Caco-2 (cell line): ENCODE measurements at regions not wholly inside any gene's neighbourhood (a gene's known extent, or its start where the extent isn't known, plus 50 kb on each side); places are given as distances from the start of the nearest gene placed in this dataset.
A peak's percentile ranks its signal among the peaks of the same experiment; 100 is the strongest.

Source experiments
- BruUV-seq: library from RNA; stranded (reverse); fragments of 400-500 nt; replicated peaks from 2 replicates; lab custom pipeline; 2021; lab: Mats Ljungman, UMichigan
- CTCF ChIA-PET: fragments of 300-600 bp; sonication (Branson Sonifier 250); formaldehyde crosslinking; loops from one replicate; lab custom pipeline; 2022; ENCODE audit warnings: antibody characterized with exemption; lab: Charles Lee
- POLR2A ChIA-PET: fragments of 300-600 bp; sonication (Branson Sonifier 250); formaldehyde crosslinking; loops from one replicate; lab custom pipeline; 2022; ENCODE audit warnings: antibody characterized with exemption; lab: Charles Lee
- DNase-seq, 2 experiments: peaks; one replicate each; pipeline versions ENCODE4 v3.0.0 to v3.0.0-alpha.2; 2020 to 2022
- H3K27me3 ChIP-seq: replicated peaks from 2 replicates; pipeline ENCODE4 v1.6.0; 2011; ENCODE audit warnings: low read length; ENCODE audit not compliant: control insufficient read depth, insufficient read depth
- H3K36me3 ChIP-seq: 2 replicates; pipeline ENCODE4 v1.5.1; 2011; ENCODE audit warnings: low read length; ENCODE audit not compliant: control insufficient read depth, insufficient read depth
- H3K4me1 ChIP-seq: fragments of 250-450 bp; sonication (Bioruptor Pico); 2 replicates; pipeline ENCODE4 v1.5.1; 2020; ENCODE audit warnings: mild to moderate bottlenecking
- H3K4me3 ChIP-seq: 2 replicates; pipeline ENCODE4 v1.5.1; 2011; ENCODE audit warnings: low read depth, mild to moderate bottlenecking, control low read depth, low read length
- H3K9me3 ChIP-seq: fragments of 250-450 bp; sonication (Bioruptor Pico); 2 replicates; pipeline ENCODE4 v1.5.1; 2020; ENCODE audit warnings: mild to moderate bottlenecking, moderate library complexity
- H3K27ac Mint-ChIP-seq: one replicate; pipeline ENCODE4 v1.8.0; 2022; ENCODE audit warnings: mixed read lengths; ENCODE audit not compliant: unreplicated experiment
- H3K27me3 Mint-ChIP-seq: one replicate; pipeline ENCODE4 v1.8.0; 2022; ENCODE audit warnings: mixed read lengths; ENCODE audit not compliant: insufficient read depth, unreplicated experiment
- H3K36me3 Mint-ChIP-seq: one replicate; pipeline ENCODE4 v1.8.0; 2022; ENCODE audit warnings: mild to moderate bottlenecking, mixed read lengths; ENCODE audit not compliant: insufficient read depth, unreplicated experiment
- H3K4me1 Mint-ChIP-seq: one replicate; pipeline ENCODE4 v1.8.0; 2022; ENCODE audit warnings: low read depth, mixed read lengths; ENCODE audit not compliant: unreplicated experiment
- H3K4me3 Mint-ChIP-seq: one replicate; pipeline ENCODE4 v1.8.0; 2022; ENCODE audit warnings: mild to moderate bottlenecking, moderate library complexity, mixed read lengths; ENCODE audit not compliant: unreplicated experiment
- H3K9me3 Mint-ChIP-seq: one replicate; pipeline ENCODE4 v1.8.0; 2022; ENCODE audit warnings: mixed read lengths; ENCODE audit not compliant: unreplicated experiment
- CTCF ChIP-seq, 2 experiments: fragments of 200-600 bp in 1 of 2; IDR thresholded peaks; 1 replicate in 1 of 2; 2 replicates in 1 of 2; pipeline versions ENCODE4 v1.5.1 to v1.8.0; 2011 to 2022; ENCODE audit warnings: antibody characterized with exemption in 1 of 2, control low read depth in 1 of 2, inconsistent platforms in 1 of 2, low read depth in 1 of 2, low read length in 1 of 2, mild to moderate bottlenecking in 1 of 2, moderate library complexity in 1 of 2; ENCODE audit not compliant: insufficient read depth in 1 of 2, severe bottlenecking in 1 of 2, unreplicated experiment in 1 of 2
- intact Hi-C: fragments of 100-400 bp; cut with micrococcal nuclease; formaldehyde crosslinking; loops from one replicate; pipeline ENCODE4 v1.10.0; 2022; ENCODE audit not compliant: unreplicated experiment

- intact Hi-C loops: no loop called here
- no peaks in the 10 kb centered on the region; the same call in 1 of the 2 replicates for H3K27me3 ChIP-seq
- no peak for TF ChIP-seq CTCF (IDR thresholded peaks at IDR 0.05; ENCODE audit: insufficient read depth in 1 of 2, low read depth in 1 of 2, low read length in 1 of 2, severe bottlenecking in 1 of 2, unreplicated experiment in 1 of 2)
- Mint-ChIP-seq H3K27ac (peak overlapping the region; percentile 27), H3K9me3 (peaks cover 9% of the 10 kb centered on the region), H3K36me3 (no peaks in the 10 kb centered on the region), H3K4me3 (no peak overlapping the region), H3K27me3 (no peaks in the 10 kb centered on the region), H3K4me1 (peaks cover 32% of the 10 kb centered on the region)
- no peak overlapping the region for H3K4me3 ChIP-seq
- no peak for DNase-seq
- BruUV-seq: no TSS peak
- no peaks in the 10 kb centered on the region for H3K36me3 ChIP-seq
- ChIA-PET POLR2A (interaction anchor here (0.7 kb wide), 1 partner anchor 11 kb away, joined by 3 read pairs; no protein-coding TSS in a partner anchor), CTCF (interaction anchor here (0.5 kb wide), 1 partner anchor 513 kb away, joined by 3 read pairs; no protein-coding TSS in a partner anchor)
- H3K9me3 ChIP-seq: no peaks in the 10 kb centered on the region
- peaks cover 26% of the 10 kb centered on the region for H3K4me1 ChIP-seq
Observed at GRCh38 chr12:115378291-115378690, 694.3 kb upstream of the TBX3 start.

- no peaks in the 10 kb centered on the region for H3K36me3 ChIP-seq
- no peak overlapping the region for H3K4me3 ChIP-seq
- H3K27me3 ChIP-seq: no peaks in the 10 kb centered on the region; the same call in 1 of the 2 replicates
- TF ChIP-seq CTCF (IDR thresholded peaks at IDR 0.05; ENCODE audit: insufficient read depth in 1 of 2, low read depth in 1 of 2, low read length in 1 of 2, severe bottlenecking in 1 of 2, unreplicated experiment in 1 of 2): no peak
- peaks cover 26% of the 10 kb centered on the region for H3K4me1 ChIP-seq
- Mint-ChIP-seq H3K27me3 (no peaks in the 10 kb centered on the region), H3K36me3 (no peaks in the 10 kb centered on the region), H3K27ac (peak overlapping the region; percentile 27), H3K9me3 (peaks cover 9% of the 10 kb centered on the region), H3K4me3 (no peak overlapping the region), H3K4me1 (peaks cover 32% of the 10 kb centered on the region)
- no TSS peak for BruUV-seq
- intact Hi-C loops: no loop called here
- no peaks in the 10 kb centered on the region for H3K9me3 ChIP-seq
- POLR2A ChIA-PET: interaction anchor here (0.7 kb wide), 1 partner anchor 11 kb away, joined by 3 read pairs; no protein-coding TSS in a partner anchor
- DNase-seq: peak in 1 of 2 experiments; percentile 49
- CTCF ChIA-PET: interaction anchor here (0.5 kb wide), 1 partner anchor 513 kb away, joined by 3 read pairs; no protein-coding TSS in a partner anchor
Observed at GRCh38 chr12:115377779-115378178, 693.8 kb upstream of the TBX3 start.

GRCh38 chr12:115377230-115377629 is 693.3 kb upstream of the TBX3 start:
- Mint-ChIP-seq H3K27ac (peak overlapping the region; percentile 54), H3K9me3 (peaks cover 9% of the 10 kb centered on the region)
- POLR2A ChIA-PET: no interaction called here

More at GRCh38 chr12:115377230-115377629, 693.3 kb upstream of the TBX3 start:
- peak in 1 of 2 experiments; percentile 16 for DNase-seq
- Histone ChIP-seq H3K36me3 (no peaks in the 10 kb centered on the region), H3K4me1 (peaks cover 26% of the 10 kb centered on the region), H3K9me3 (no peaks in the 10 kb centered on the region), H3K4me3 (no peak overlapping the region), H3K27me3 (no peaks in the 10 kb centered on the region; the same call in 1 of the 2 replicates)
- intact Hi-C loops: no loop called here
- Mint-ChIP-seq H3K27me3 (no peaks in the 10 kb centered on the region), H3K4me1 (peaks cover 32% of the 10 kb centered on the region), H3K36me3 (no peaks in the 10 kb centered on the region), H3K4me3 (no peak overlapping the region)
- no peak for TF ChIP-seq CTCF (IDR thresholded peaks at IDR 0.05; ENCODE audit: insufficient read depth in 1 of 2, low read depth in 1 of 2, low read length in 1 of 2, severe bottlenecking in 1 of 2, unreplicated experiment in 1 of 2)
- CTCF ChIA-PET: no interaction called here
- no TSS peak for BruUV-seq
